GM21515 (cell line): ENCODE measurements at regions not wholly inside any gene's neighbourhood (a gene's known extent, or its start where the extent isn't known, plus 50 kb on each side); places are given as distances from the start of the nearest gene placed in this dataset.

Experiments used
- ATAC-seq: cut with Tn5 transposase; IDR thresholded peaks from one replicate; pipeline ENCODE4 v1.9.1; 2021; ENCODE audit not compliant: unreplicated experiment

GRCh38 chr9:17019398-17019797 lies 115.4 kb upstream of the CNTLN start:
- no peak for ATAC-seq

GRCh38 chr9:17018540-17019196 lies 116.2 kb upstream of the CNTLN start:
- no peak for ATAC-seq

- ATAC-seq = no peak
Measured at GRCh38 chr9:17017931-17018491, 116.8 kb upstream of the CNTLN start.

GRCh38 chr9:17013891-17014290 lies 120.9 kb upstream of the CNTLN start:
- no peak for ATAC-seq

GRCh38 chr9:17013010-17013409 lies 121.8 kb upstream of the CNTLN start:
- no peak for ATAC-seq

- ATAC-seq = no peak
Measured at GRCh38 chr9:17011880-17012279, 123.0 kb upstream of the CNTLN start.

GRCh38 chr9:17009071-17009470 lies 125.8 kb upstream of the CNTLN start:
- no peak for ATAC-seq

- no peak for ATAC-seq
Measured at GRCh38 chr9:17005056-17005823, 129.6 kb upstream of the CNTLN start.

GRCh38 chr9:17004500-17004899 lies 130.3 kb upstream of the CNTLN start:
- no peak for ATAC-seq

GRCh38 chr9:17003576-17004240 lies 131.1 kb upstream of the CNTLN start:
- no peak for ATAC-seq

- ATAC-seq = no peak
Measured at GRCh38 chr9:16996901-16997491, 126.5 kb upstream of the BNC2 start.

- ATAC-seq = no peak
Measured at GRCh38 chr9:16992138-16992537, 121.7 kb upstream of the BNC2 start.

- ATAC-seq = no peak
Measured at GRCh38 chr9:16987026-16987425, 116.6 kb upstream of the BNC2 start.

GRCh38 chr9:16986556-16986955 lies 116.1 kb upstream of the BNC2 start:
- ATAC-seq = no peak

GRCh38 chr9:16985559-16986348 lies 115.3 kb upstream of the BNC2 start:
- no peak for ATAC-seq

GRCh38 chr9:16982780-16983310 lies 112.4 kb upstream of the BNC2 start:
- ATAC-seq = no peak

GRCh38 chr9:16976427-16976826 lies 106.0 kb upstream of the BNC2 start:
- no peak for ATAC-seq

GRCh38 chr9:16974436-16974835 lies 104.0 kb upstream of the BNC2 start:
- no peak for ATAC-seq

- no peak for ATAC-seq
Measured at GRCh38 chr9:16970321-16970720, 99.9 kb upstream of the BNC2 start.

- no peak for ATAC-seq
Measured at GRCh38 chr9:16964228-16964627, 93.8 kb upstream of the BNC2 start.
